GM23338 (cell line): ENCODE measurements at regions not wholly inside any gene's neighbourhood (a gene's known extent, or its start where the extent isn't known, plus 50 kb on each side); places are given as distances from the start of the nearest gene placed in this dataset.

ENCODE experiments used
- ATAC-seq: fragments of 200-7000 bp; cut with Tn5 transposase; 3 replicates; pipeline ENCODE4 v1.9.1; 2020
- DNase-seq: peaks from one replicate; pipeline ENCODE4 v3.0.0-alpha.2; 2015; ENCODE audit warnings: low spot score
- H2AFZ ChIP-seq: fragments of 200-600 bp; sonication (generic); 2 replicates; pipeline ENCODE4 v1.8.0; 2016; ENCODE audit warnings: antibody characterized with exemption, mild to moderate bottlenecking, moderate library complexity
- H3F3A ChIP-seq: fragments of 200-600 bp; sonication (generic); replicated peaks from 2 replicates; pipeline ENCODE4 v1.8.0; 2017; ENCODE audit warnings: antibody characterized with exemption, mixed run types, low read depth
- H3K27ac ChIP-seq: fragments of 200-600 bp; sonication (generic); 2 replicates; pipeline ENCODE4 v1.6.1; 2016; ENCODE audit warnings: low read depth
- H3K27me3 ChIP-seq: fragments of 200-600 bp; sonication (generic); 2 replicates; pipeline ENCODE4 v1.8.0; 2016; ENCODE audit warnings: mild to moderate bottlenecking, mixed run types, moderate library complexity; ENCODE audit not compliant: insufficient read depth
- H3K36me3 ChIP-seq: fragments of 200-600 bp; sonication (generic); 2 replicates; pipeline ENCODE4 v1.8.0; 2016; ENCODE audit warnings: mild to moderate bottlenecking; ENCODE audit not compliant: insufficient read depth
- H3K4me1 ChIP-seq: fragments of 200-600 bp; sonication (generic); 2 replicates; pipeline ENCODE4 v1.8.0; 2016; ENCODE audit warnings: mild to moderate bottlenecking, moderate library complexity; ENCODE audit not compliant: insufficient read depth
- H3K4me2 ChIP-seq: fragments of 200-600 bp; sonication (generic); 2 replicates; pipeline ENCODE4 v1.7.1; 2017; ENCODE audit warnings: mixed run types
- H3K4me3 ChIP-seq: fragments of 200-600 bp; sonication (generic); 2 replicates; pipeline ENCODE4 v1.6.1; 2016; ENCODE audit warnings: mixed run types
- H3K79me2 ChIP-seq: fragments of 200-600 bp; sonication (generic); replicated peaks from 2 replicates; pipeline ENCODE4 v1.8.0; 2017; ENCODE audit warnings: mild to moderate bottlenecking; ENCODE audit not compliant: insufficient read depth
- H3K9me2 ChIP-seq: fragments of 200-600 bp; sonication (generic); 2 replicates; pipeline ENCODE4 v1.8.0; 2017; ENCODE audit not compliant: insufficient read depth
- H4K20me1 ChIP-seq: fragments of 200-600 bp; sonication (generic); replicated peaks from 2 replicates; pipeline ENCODE4 v1.8.0; 2017; ENCODE audit warnings: mild to moderate bottlenecking; ENCODE audit not compliant: insufficient read depth
- H3K27ac Mint-ChIP-seq: 2 replicates; pipeline ENCODE4 v1.8.0; 2020; ENCODE audit warnings: inconsistent platforms, mild to moderate bottlenecking, moderate library complexity, mixed read lengths
- H3K27me3 Mint-ChIP-seq: 3 replicates; pipeline ENCODE4 v1.8.0; 2022; ENCODE audit warnings: low read depth, mild to moderate bottlenecking, moderate library complexity, mixed read lengths, inconsistent platforms; ENCODE audit not compliant: insufficient read depth, poor library complexity
- H3K36me3 Mint-ChIP-seq: 3 replicates; pipeline ENCODE4 v1.8.0; 2021; ENCODE audit warnings: low read depth, mild to moderate bottlenecking, inconsistent platforms, moderate library complexity, mixed read lengths
- H3K4me1 Mint-ChIP-seq: 3 replicates; pipeline ENCODE4 v1.8.0; 2020; ENCODE audit warnings: mild to moderate bottlenecking, inconsistent platforms, mixed read lengths
- H3K4me3 Mint-ChIP-seq: 3 replicates; pipeline ENCODE4 v1.8.0; 2021; ENCODE audit warnings: moderate library complexity, mild to moderate bottlenecking, inconsistent platforms, mixed read lengths
- H3K9me3 Mint-ChIP-seq: 3 replicates; pipeline ENCODE4 v1.8.0; 2020; ENCODE audit warnings: moderate library complexity, mild to moderate bottlenecking, inconsistent platforms, mixed read lengths
- CREB1 ChIP-seq: fragments of 250-450 bp; sonication (Bioruptor Pico); IDR thresholded peaks from 2 replicates; pipeline ENCODE4 v1.5.0; 2020; ENCODE audit warnings: low read depth, mild to moderate bottlenecking, moderate library complexity
- EZH2 ChIP-seq: fragments of 200-600 bp; sonication (generic); IDR thresholded peaks from one replicate; pipeline ENCODE4 v1.8.0; 2017; ENCODE audit warnings: antibody characterized with exemption, mild to moderate bottlenecking, low read depth; ENCODE audit not compliant: unreplicated experiment
- ZNF331 ChIP-seq: fragments of 250-450 bp; sonication (Bioruptor Pico); IDR thresholded peaks from 2 replicates; pipeline ENCODE4 v1.5.0; 2020; ENCODE audit warnings: low read depth, mild to moderate bottlenecking, moderate library complexity
- TF ChIP-seq, protein P1 (sequence below), 2 experiments: fragments of 200-600 bp in 1 of 2; sonication (generic) in 1 of 2; conservative IDR thresholded peaks; 2 replicates each; pipeline versions ENCODE4 v1.5.1 to v1.6.1; 2016 to 2017; ENCODE audit warnings: antibody characterized with exemption in 2 of 2, low read depth in 2 of 2, mild to moderate bottlenecking in 2 of 2, moderate library complexity in 1 of 2
- TF ChIP-seq, protein P2 (sequence below): fragments of 250-450 bp; sonication (Bioruptor Pico); IDR thresholded peaks from 2 replicates; pipeline ENCODE4 v1.5.0; 2020; ENCODE audit warnings: mild to moderate bottlenecking, moderate library complexity

GRCh38 chr6:146913842-146914488, 290.3 kb upstream of the STXBP5 start:
- H3K36me3 Mint-ChIP-seq, result no peaks in the 10 kb centered on the region
- peak; percentile 99 for ATAC-seq
- H3K27ac ChIP-seq, result no peak overlapping the region

More at GRCh38 chr6:146913842-146914488, 290.3 kb upstream of the STXBP5 start:
- Mint-ChIP-seq H3K27me3 (peaks cover 4% of the 10 kb centered on the region), H3K4me1 (peaks cover 19% of the 10 kb centered on the region; the same call in 2 of the 3 replicates), H3K27ac (peak overlapping the region; percentile 58), H3K9me3 (no peaks in the 10 kb centered on the region), H3K4me3 (no peak overlapping the region)
- no peaks in the 10 kb centered on the region for H4K20me1 ChIP-seq
- DNase-seq, result peak; percentile 80
- H3K4me2 ChIP-seq, result peak overlapping the region; percentile 2; the same call in 1 of the 2 replicates
- no peaks in the 10 kb centered on the region for H3K27me3 ChIP-seq
- no peaks in the 10 kb centered on the region for H3F3A ChIP-seq
- TF ChIP-seq, protein P1, sequence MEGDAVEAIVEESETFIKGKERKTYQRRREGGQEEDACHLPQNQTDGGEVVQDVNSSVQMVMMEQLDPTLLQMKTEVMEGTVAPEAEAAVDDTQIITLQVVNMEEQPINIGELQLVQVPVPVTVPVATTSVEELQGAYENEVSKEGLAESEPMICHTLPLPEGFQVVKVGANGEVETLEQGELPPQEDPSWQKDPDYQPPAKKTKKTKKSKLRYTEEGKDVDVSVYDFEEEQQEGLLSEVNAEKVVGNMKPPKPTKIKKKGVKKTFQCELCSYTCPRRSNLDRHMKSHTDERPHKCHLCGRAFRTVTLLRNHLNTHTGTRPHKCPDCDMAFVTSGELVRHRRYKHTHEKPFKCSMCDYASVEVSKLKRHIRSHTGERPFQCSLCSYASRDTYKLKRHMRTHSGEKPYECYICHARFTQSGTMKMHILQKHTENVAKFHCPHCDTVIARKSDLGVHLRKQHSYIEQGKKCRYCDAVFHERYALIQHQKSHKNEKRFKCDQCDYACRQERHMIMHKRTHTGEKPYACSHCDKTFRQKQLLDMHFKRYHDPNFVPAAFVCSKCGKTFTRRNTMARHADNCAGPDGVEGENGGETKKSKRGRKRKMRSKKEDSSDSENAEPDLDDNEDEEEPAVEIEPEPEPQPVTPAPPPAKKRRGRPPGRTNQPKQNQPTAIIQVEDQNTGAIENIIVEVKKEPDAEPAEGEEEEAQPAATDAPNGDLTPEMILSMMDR (conservative IDR thresholded peaks at IDR 0.05; ENCODE audit: low read depth in 2 of 2), result no peak
- TF ChIP-seq, protein P2, sequence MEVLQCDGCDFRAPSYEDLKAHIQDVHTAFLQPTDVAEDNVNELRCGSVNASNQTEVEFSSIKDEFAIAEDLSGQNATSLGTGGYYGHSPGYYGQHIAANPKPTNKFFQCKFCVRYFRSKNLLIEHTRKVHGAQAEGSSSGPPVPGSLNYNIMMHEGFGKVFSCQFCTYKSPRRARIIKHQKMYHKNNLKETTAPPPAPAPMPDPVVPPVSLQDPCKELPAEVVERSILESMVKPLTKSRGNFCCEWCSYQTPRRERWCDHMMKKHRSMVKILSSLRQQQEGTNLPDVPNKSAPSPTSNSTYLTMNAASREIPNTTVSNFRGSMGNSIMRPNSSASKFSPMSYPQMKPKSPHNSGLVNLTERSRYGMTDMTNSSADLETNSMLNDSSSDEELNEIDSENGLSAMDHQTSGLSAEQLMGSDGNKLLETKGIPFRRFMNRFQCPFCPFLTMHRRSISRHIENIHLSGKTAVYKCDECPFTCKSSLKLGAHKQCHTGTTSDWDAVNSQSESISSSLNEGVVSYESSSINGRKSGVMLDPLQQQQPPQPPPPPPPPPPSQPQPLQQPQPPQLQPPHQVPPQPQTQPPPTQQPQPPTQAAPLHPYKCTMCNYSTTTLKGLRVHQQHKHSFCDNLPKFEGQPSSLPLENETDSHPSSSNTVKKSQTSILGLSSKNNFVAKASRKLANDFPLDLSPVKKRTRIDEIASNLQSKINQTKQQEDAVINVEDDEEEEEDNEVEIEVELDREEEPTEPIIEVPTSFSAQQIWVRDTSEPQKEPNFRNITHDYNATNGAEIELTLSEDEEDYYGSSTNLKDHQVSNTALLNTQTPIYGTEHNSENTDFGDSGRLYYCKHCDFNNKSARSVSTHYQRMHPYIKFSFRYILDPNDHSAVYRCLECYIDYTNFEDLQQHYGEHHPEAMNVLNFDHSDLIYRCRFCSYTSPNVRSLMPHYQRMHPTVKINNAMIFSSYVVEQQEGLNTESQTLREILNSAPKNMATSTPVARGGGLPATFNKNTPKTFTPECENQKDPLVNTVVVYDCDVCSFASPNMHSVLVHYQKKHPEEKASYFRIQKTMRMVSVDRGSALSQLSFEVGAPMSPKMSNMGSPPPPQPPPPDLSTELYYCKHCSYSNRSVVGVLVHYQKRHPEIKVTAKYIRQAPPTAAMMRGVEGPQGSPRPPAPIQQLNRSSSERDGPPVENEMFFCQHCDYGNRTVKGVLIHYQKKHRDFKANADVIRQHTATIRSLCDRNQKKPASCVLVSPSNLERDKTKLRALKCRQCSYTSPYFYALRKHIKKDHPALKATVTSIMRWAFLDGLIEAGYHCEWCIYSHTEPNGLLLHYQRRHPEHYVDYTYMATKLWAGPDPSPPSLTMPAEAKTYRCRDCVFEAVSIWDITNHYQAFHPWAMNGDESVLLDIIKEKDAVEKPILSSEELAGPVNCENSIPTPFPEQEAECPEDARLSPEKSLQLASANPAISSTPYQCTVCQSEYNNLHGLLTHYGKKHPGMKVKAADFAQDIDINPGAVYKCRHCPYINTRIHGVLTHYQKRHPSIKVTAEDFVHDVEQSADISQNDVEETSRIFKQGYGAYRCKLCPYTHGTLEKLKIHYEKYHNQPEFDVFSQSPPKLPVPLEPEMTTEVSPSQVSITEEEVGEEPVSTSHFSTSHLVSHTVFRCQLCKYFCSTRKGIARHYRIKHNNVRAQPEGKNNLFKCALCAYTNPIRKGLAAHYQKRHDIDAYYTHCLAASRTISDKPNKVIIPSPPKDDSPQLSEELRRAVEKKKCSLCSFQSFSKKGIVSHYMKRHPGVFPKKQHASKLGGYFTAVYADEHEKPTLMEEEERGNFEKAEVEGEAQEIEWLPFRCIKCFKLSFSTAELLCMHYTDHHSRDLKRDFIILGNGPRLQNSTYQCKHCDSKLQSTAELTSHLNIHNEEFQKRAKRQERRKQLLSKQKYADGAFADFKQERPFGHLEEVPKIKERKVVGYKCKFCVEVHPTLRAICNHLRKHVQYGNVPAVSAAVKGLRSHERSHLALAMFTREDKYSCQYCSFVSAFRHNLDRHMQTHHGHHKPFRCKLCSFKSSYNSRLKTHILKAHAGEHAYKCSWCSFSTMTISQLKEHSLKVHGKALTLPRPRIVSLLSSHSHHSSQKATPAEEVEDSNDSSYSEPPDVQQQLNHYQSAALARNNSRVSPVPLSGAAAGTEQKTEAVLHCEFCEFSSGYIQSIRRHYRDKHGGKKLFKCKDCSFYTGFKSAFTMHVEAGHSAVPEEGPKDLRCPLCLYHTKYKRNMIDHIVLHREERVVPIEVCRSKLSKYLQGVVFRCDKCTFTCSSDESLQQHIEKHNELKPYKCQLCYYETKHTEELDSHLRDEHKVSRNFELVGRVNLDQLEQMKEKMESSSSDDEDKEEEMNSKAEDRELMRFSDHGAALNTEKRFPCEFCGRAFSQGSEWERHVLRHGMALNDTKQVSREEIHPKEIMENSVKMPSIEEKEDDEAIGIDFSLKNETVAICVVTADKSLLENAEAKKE (CRISPR knock-in tag), result peak; percentile 56; the same call in 1 of the 2 replicates
- TF ChIP-seq ZNF331 (no peak), CREB1 (CRISPR knock-in tag) (0 out of 2 replicates have a peak, but pooled peaks have one; percentile 7), EZH2 (no peak)
- no peaks in the 10 kb centered on the region for H3K79me2 ChIP-seq
- no peaks in the 10 kb centered on the region for H3K36me3 ChIP-seq
- peak overlapping the region; percentile 30 for H2AFZ ChIP-seq
- H3K4me3 ChIP-seq, result no peak overlapping the region
- H3K4me1 ChIP-seq, result peaks cover 15% of the 10 kb centered on the region; the same call in 1 of the 2 replicates
- peaks cover 9% of the 10 kb centered on the region for H3K9me2 ChIP-seq
